ENCODE measurements at regions not wholly inside any gene's neighbourhood (a gene's known extent, or its start where the extent isn't known, plus 50 kb on each side); places are given as distances from the start of the nearest gene placed in this dataset.

GRCh38 chr2:111712361-111712760 is 171.6 kb downstream of the ANAPC1 start:
- ATAC-seq (no peak), DNase-seq (no peak)
- TF ChIP-seq CTCF (IDR thresholded peaks at IDR 0.05 in 4 of 5, conservative IDR thresholded peaks at IDR 0.05 in 1 of 5) (no peak), POLR2A (IDR thresholded peaks at IDR 0.05) (no peak)
- Histone ChIP-seq H3K9me3 (no peaks in the 10 kb centered on the region), H3K4me3 (no peak overlapping the region), H3K27ac (no peak overlapping the region), H3K27me3 (no peaks in the 10 kb centered on the region), H3K36me3 (no peaks in the 10 kb centered on the region), H3K4me1 (peaks cover 0 to 11% of the 10 kb centered on the region in 2 donors)
- intact Hi-C loops (cut with DNase I; ENCODE audit: low total_unique reads) (no loop called here), in situ Hi-C loops (cut with MboI; ENCODE audit: low sequenced_read_pairs in 4 of 4) (loop anchor here in 3 of 4 donors (25.0 kb wide), 3 partner anchors 600 to 925 kb away; partner anchors contain the start of gene BCL2L11 (in 2 of the 3))

GRCh38 chr2:111712940-111713515 is 171.0 kb downstream of the ANAPC1 start:
- ATAC-seq = no peak
- no peaks in the 10 kb centered on the region for H3K27me3 ChIP-seq
- H3K9me3 ChIP-seq = no peaks in the 10 kb centered on the region
- H3K4me3 ChIP-seq = no peak overlapping the region
- TF ChIP-seq CTCF (IDR thresholded peaks at IDR 0.05 in 4 of 5, conservative IDR thresholded peaks at IDR 0.05 in 1 of 5) (no peak), POLR2A (IDR thresholded peaks at IDR 0.05) (no peak)
- H3K27ac ChIP-seq = no peak overlapping the region
- in situ Hi-C loops (cut with MboI; ENCODE audit: low sequenced_read_pairs in 4 of 4) = loop anchor here in 3 of 4 donors (25.0 kb wide), 3 partner anchors 601 to 926 kb away; partner anchors contain the start of gene BCL2L11 (in 2 of the 3)
- intact Hi-C loops (cut with DNase I; ENCODE audit: low total_unique reads) = no loop called here
- H3K36me3 ChIP-seq = no peaks in the 10 kb centered on the region
- no peak for DNase-seq
- H3K4me1 ChIP-seq = peaks cover 0 to 11% of the 10 kb centered on the region in 2 donors

DNA sequence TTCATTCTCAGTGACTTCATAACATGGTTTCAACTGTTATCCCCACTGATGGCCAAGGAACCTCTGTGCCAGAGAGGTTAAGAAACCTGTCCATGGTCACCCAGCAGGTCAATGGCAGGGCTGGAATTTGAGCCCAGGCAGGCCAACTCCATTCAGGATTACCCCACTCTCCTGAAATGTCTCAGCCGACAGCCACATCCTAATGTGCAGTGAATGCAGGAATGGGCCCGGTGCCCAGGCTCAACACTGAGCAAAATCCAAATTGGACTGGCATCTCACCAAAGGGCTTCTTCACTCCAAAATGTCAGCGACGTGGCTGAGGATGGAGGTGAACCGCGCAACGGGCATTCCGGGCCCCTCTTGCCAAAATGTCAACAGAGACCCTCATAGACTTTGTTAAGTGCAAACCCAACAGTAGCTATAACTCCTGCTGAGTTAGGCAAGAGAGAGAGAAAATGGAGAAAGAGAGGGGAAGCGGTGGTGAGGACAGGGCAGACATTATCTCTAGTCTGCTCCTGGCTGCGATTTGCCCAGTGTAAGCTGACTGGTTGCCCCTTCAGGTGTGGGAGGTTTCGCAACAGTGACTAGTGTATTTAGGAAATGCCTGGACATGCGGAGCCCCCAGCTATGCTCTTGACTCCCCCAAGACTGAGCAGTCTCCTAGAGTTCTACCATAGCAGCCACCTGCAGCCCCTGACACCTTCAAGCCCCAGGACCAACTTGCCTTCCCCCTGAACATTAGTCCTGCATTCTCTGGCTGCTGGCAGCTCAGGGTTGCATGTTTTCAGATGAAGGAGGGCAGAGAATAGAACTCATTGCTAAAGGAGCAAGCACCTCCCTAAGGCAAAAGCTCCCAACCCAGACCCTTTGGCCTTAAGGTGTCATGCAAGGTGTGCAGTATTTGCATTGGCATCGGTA is 167.7 kb downstream of the ANAPC1 start:
- H3K36me3 ChIP-seq = no peaks in the 10 kb centered on the region
- TF ChIP-seq POLR2A (IDR thresholded peaks at IDR 0.05) = no peak
- no peak for TF ChIP-seq CTCF (IDR thresholded peaks at IDR 0.05 in 4 of 5, conservative IDR thresholded peaks at IDR 0.05 in 1 of 5)
- no peaks in the 10 kb centered on the region for H3K27me3 ChIP-seq
- intact Hi-C loops (cut with DNase I; ENCODE audit: low total_unique reads) (no loop called here), in situ Hi-C loops (cut with MboI; ENCODE audit: low sequenced_read_pairs in 4 of 4) (loop anchor here in 3 of 4 donors (25.0 kb wide), 3 partner anchors 604 to 929 kb away; partner anchors contain the start of gene BCL2L11 (in 2 of the 3))
- H3K9me3 ChIP-seq = no peaks in the 10 kb centered on the region
- no peak overlapping the region for H3K4me3 ChIP-seq
- no peak overlapping the region for H3K27ac ChIP-seq
- ATAC-seq (no peak), DNase-seq (no peak)
- H3K4me1 ChIP-seq = no peaks in the 10 kb centered on the region

DNA sequence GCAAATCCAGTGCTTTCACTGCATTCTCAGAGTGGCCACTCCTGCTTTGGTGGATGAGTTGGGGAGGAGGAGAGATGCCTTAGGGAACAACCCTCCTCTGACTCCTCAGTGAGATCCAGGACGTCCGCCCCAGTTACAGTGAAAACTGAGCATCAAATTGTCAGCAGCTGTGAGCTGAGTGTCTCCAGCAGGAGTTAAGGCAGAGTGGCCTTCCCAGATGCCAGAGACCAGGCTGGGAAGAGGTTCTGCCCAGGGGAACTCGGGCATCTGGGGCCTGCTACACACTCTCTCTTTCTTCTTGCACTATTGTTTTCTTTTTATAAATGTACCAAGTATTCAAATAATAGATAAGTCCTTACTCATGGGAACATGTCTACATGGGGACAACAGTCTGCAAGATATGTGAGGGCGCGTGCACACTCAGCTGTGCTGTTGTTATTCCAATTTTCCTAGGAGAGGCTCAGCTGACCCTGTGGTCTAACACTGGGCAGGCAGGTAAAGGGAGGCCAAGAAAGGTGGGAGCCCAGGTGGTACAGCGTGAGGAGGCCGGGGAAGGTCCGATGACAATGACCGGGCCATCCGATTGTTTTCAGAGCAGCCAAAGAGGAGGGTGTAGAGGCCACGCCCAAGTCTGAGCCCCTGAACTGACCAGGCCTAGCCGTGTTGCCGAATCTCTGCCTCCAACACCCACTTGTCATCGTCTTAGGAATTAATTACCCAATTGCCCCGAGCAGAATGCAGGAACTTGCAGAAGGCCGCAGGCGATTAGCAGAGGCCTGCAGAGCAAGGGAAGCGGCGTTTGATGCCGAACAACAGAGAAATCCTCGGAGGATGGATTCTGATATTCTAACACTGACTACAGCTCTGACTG is 166.9 kb downstream of the ANAPC1 start:
- no peak for ATAC-seq
- no peaks in the 10 kb centered on the region for H3K36me3 ChIP-seq
- H3K4me3 ChIP-seq = no peak overlapping the region
- no peaks in the 10 kb centered on the region for H3K4me1 ChIP-seq
- in situ Hi-C loops (cut with MboI; ENCODE audit: low sequenced_read_pairs in 4 of 4) = loop anchor here in 3 of 4 donors (25.0 kb wide), 3 partner anchors 605 to 930 kb away; partner anchors contain the start of gene BCL2L11 (in 2 of the 3)
- TF ChIP-seq POLR2A (IDR thresholded peaks at IDR 0.05) (no peak), CTCF (IDR thresholded peaks at IDR 0.05 in 4 of 5, conservative IDR thresholded peaks at IDR 0.05 in 1 of 5) (no peak)
- intact Hi-C loops (cut with DNase I; ENCODE audit: low total_unique reads) = no loop called here
- H3K27me3 ChIP-seq = no peaks in the 10 kb centered on the region
- H3K9me3 ChIP-seq = no peaks in the 10 kb centered on the region
- no peak for DNase-seq
- no peak overlapping the region for H3K27ac ChIP-seq
